Keratinocyte (primary cell): ENCODE measurements at regions not wholly inside any gene's neighbourhood (a gene's known extent, or its start where the extent isn't known, plus 50 kb on each side); places are given as distances from the start of the nearest gene placed in this dataset.

Experiments used
- CTCF ChIP-seq, 3 experiments: IDR thresholded peaks in 1 of 3; conservative IDR thresholded peaks in 1 of 3; optimal IDR thresholded peaks in 1 of 3; 2 replicates in 2 of 3; 3 replicates in 1 of 3; pipeline versions ENCODE3 to v1.5.1; 2011; ENCODE audit warnings: low read length in 3 of 3, mild to moderate bottlenecking in 3 of 3, moderate library complexity in 2 of 3, control low read depth in 1 of 3, inconsistent platforms in 1 of 3; ENCODE audit not compliant: insufficient read depth in 2 of 3; ENCODE audit errors: extremely low read depth in 1 of 3
- EZH2 ChIP-seq: IDR thresholded peaks from one replicate; pipeline ENCODE4 v1.6.1; 2012; ENCODE audit warnings: inconsistent platforms, mild to moderate bottlenecking, low read length, moderate library complexity

- TF ChIP-seq CTCF (optimal IDR thresholded peaks at IDR 0.05 in 1 of 3, IDR thresholded peaks at IDR 0.05 in 1 of 3, conservative IDR thresholded peaks at IDR 0.05 in 1 of 3; ENCODE audit: extremely low read depth in 1 of 3, insufficient read depth in 2 of 3, low read length in 3 of 3) (no peak), EZH2 (no peak)
These were observed 155.8 kb upstream of the ERBB4 start for GRCh38 chr2:212694398-212694797.
